GM18870 (cell line): ENCODE measurements at regions not wholly inside any gene's neighbourhood (a gene's known extent, or its start where the extent isn't known, plus 50 kb on each side); places are given as distances from the start of the nearest gene placed in this dataset.
"Not testable (repeated sequence)": the region's sequence is repeated elsewhere in the genome, so short reads cannot be mapped to it uniquely, and the experiment has no call there.

ENCODE experiments used
- ATAC-seq: cut with Tn5 transposase; IDR thresholded peaks from one replicate; pipeline ENCODE4 v1.9.1; 2021; ENCODE audit warnings: moderate library complexity; ENCODE audit not compliant: unreplicated experiment

GRCh38 chr20:48037798-48038197 lies 252.5 kb upstream of the SULF2 start:
- ATAC-seq, result not testable (repeated sequence)

DNA sequence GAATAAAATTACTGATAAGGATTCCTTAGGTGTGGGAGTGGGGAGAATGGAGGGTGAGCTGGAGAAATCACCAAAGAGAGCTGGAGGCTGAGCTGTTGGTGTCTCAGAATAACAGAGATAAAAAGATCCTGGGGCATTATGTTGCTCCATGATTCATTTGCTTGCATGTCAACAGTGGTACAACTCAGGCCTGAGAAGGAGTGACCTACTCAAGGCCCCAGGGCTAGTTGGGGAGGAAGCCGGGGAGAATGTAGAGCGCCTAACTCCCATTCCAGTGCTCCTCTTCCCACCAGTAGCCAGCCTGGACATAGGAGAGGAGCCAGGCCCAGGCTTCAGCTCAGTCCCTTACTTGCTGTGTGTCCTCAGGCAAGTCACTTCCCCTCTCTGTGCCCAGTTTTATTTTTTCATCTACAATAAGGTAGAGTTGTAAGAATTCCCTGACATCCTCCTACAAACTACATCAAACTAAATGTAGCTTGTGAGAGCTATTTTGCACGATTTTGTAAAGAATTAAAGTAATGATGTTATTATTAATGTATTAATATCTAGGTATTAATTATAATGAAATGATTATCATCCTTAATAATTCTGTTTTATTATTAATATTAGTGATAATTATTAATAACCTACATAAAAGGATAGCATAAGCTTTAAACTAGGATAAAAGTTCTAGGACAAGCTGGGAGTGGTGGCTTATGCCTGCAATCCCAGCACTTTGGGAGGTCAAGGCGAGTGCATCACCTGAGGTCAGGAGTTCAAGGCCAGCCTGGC lies 250.9 kb upstream of the SULF2 start:
- no peak for ATAC-seq

DNA sequence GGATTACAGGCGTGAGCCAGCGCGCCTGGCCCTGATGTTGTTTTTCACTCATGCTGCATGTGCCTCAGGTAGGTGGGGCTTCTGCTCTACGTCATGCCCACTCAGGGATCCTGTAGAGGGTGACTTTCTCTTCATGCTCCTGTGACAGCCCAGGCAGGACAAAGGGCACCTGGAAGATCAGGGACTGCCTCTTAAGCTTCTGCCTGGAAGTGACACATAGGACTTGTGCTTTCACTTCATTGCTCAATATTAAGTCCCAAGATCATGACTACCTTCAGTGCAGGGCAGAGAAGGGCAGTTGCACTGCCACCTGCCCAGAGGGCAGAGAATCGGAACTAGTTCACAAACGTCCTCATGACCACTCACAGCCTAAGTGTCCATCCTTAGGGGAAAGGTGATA lies 249.5 kb upstream of the SULF2 start:
- no peak for ATAC-seq

- ATAC-seq, result not testable (repeated sequence)
Observed at GRCh38 chr20:48033005-48033404, 247.7 kb upstream of the SULF2 start.

DNA sequence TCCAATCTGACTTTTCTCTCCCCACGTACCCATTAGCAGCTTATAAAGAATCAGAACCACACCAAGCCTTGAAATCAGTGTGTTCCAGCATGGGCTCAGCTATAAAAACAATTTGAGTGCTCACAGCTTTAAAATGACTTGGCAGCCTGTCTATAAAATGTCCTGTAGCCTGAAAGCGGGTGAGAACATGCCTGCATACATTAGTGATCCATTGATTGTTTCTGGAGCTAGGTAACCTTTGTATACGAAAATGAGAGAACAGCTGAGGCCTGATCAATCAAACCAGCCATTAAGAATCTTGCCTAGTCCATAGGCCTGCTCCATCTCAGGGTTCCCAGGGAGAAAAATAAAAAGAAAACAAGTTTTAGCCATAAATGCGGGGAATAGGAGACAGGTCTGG lies 245.8 kb upstream of the SULF2 start:
- ATAC-seq, result no peak

DNA sequence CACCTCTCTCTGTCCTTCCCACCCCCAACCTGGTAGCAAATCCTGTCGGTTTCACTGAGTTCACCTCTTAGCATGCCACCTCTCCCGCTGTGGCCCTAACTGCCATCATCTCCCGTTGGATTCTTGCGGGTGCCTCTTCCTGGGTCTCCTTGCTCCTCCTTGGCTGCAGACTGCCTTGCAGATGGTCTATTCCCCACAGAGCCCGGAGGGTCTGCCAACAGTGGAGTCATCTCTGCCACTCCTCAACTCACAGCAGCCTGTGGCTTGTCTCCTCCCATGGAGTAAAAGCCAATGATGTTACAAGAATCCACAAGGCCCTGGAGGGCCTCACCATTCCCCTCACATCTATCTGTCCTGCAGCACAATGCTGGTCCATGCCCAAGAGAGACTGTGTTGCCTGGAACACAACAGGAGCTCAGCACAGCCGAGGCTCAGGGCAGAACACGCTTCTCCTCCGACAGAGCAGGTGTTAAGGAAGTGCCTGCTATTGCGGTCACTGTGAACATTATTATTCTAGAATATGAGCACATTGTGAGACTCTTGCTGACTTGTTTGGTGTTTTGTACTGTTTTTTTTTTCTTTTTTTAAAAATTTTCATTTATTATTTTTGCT lies 241.8 kb upstream of the SULF2 start:
- ATAC-seq, result no peak

DNA sequence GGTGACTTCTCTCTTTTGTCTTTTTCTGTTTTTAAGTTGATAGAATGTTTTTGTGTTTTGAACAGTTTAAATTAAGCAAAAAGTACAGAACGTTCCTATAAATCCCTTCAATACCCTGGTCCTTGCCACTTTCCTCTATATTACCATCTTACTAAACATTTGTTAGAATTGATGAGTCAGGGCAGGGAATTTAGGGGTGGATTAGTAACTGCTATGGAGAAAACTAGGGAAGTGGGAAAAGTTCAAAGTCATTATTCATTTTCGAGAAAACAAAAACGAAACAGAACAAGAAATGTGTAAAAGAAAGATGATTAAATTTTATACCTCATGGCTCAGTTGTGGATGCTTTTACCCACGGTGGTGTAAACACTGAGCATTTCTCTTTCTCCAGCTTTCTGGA lies 240.4 kb upstream of the SULF2 start:
- ATAC-seq, result no peak

DNA sequence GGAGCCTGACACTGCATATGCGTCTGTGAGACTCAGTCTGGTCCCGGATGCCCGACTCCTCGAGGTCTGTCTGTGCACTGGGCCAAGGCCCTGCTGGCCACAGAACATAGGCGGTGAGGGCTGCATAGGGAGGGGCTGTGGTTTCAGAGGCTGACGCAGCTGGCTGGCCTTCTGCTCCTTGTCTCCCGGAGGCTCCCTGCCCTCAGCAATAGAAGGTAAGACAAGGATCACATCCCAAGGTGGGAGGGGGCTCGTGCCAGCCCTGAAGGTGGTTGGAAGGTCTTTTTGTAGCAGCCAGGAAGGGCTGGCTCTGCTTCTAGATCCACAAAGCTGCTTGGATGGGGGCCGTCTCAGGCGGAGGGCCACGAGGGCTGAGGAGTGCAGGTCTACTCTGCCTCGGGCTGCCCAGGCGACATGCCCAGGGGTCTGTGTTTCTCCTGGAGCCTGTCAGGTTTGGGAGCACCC lies 239.8 kb upstream of the SULF2 start:
- ATAC-seq, result no peak

DNA sequence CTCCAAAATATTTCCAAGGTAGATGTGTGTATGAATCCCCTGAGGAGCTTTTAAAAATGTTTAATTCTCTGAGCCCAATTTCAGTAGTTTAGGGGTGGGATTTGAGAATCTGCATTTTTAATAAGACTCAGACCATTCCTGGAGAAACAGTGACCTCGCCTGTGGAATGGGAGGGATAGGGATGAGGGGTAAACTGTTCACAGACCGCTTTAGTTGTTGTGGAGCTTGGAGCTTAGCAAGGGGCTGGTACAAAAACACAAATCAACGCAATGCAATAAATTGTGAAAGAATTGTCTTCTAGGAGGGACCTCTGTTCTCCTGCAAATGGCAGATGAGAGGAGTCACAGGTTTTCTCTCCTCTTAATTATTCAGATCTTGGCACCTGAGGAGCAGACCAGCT lies 239.3 kb upstream of the SULF2 start:
- no peak for ATAC-seq

DNA sequence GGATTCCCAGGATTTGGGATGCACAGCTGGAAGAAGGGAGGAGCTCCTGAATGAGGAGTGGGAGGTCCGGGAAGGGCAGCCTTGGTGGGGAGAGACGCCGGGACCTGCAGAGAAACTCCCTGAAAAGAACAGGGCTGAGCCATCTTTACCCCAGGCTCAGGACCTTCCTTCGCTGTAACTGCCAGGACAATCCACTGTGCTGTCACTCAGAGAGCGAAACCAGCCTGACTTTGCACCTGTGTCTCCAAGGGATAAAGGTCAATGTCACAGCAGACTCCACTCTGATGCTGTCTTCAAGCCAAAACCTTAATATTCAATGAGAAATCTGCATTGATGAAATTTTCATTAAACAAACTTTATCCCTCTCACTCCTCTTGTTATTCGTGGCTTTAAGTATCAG lies 235.4 kb upstream of the SULF2 start:
- ATAC-seq, result not testable (repeated sequence)

- ATAC-seq, result no peak
Observed at GRCh38 chr20:48019940-48020339, 234.7 kb upstream of the SULF2 start.

- ATAC-seq, result no peak
Observed at GRCh38 chr20:48019496-48019895, 234.2 kb upstream of the SULF2 start.

GRCh38 chr20:48018851-48019250 lies 233.6 kb upstream of the SULF2 start:
- ATAC-seq, result not testable (repeated sequence)

DNA sequence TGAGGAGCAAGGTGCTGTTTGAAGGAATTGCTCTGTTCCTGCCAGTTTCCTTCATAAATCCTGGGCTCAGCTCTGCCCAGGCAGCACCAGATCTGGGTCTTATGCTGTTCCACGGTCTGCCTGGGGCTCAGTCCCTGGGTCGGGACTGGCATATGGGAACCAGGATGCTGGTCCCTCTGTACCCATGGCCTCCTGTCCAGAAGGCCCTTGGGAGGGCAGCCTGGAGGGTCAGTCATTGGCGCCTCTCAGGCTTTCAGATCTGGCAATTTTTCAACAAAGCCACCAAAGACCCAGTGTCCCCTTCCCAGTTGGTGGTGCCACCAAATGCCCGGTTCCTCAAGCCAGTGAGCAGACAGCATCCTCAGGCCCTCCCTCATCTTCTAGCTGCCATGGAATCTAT lies 232.7 kb upstream of the SULF2 start:
- no peak for ATAC-seq

DNA sequence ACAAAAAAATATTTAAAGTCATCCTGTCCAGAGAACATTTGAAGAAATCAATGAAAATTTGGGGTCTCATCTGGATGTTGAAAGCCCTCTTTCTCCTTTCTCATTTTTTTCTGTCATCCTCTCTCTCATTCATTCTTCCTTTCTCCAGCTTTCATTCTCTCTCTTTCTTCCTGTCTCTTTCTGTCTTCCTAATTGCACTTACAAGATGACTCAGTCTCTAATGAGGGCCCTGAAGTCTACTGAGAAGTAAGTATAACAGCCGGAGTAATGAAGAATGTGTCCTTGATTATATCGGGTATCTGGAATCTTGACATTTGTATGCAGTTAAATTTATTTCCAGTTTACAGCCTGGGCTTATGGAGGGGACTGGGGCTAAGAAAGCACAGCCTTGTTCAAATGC lies 232.2 kb upstream of the SULF2 start:
- no peak for ATAC-seq

GRCh38 chr20:48015943-48016723 lies 230.9 kb upstream of the SULF2 start:
- ATAC-seq, result no peak

DNA sequence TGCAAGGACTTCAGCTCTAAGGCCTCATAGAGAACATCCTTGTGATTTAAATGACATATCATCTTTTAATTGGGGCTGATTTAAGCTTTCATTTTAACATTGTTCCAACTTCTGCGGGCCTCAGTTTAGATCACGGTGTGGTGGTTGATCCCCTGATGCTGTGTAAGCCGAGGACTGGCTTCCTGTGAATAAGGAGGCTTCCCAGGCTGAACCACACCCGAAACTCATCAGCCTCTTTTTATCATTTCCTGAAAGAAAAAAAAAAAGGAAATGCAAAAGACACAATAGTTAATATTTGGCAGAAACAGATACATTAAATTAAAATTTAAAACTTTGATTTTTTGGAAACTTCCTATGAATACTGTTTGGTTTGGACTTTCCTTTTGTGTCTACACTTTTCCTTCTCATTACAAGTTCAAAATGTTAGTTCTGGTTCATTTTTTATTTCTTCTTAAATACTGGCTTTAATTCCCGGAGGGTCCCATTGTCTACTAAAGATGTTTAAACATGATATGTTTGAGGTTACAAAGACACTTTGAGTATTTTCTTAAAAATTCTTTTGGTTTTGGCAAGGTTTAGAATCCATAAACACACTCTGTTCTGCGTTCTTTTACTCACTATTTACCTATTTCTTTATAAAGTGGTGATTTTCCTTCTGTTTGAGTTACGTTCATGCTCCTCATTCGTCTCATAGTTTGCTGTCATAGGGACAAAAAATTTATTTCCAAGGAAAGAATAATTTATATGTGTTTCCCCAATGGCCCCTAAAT lies 230.0 kb upstream of the SULF2 start:
- no peak for ATAC-seq

GRCh38 chr20:48012401-48012974 lies 227.2 kb upstream of the SULF2 start:
- no peak for ATAC-seq

- ATAC-seq, result no peak
Observed at GRCh38 chr20:48011025-48011424, 225.7 kb upstream of the SULF2 start.

GRCh38 chr20:48010623-48011022 lies 225.3 kb upstream of the SULF2 start:
- ATAC-seq, result no peak
